SU-DHL-6 (cell line): ENCODE measurements at regions not wholly inside any gene's neighbourhood (a gene's known extent, or its start where the extent isn't known, plus 50 kb on each side); places are given as distances from the start of the nearest gene placed in this dataset.

ENCODE experiments used
- H2AFZ ChIP-seq: fragments of 200-600 bp; sonication (generic); 2 replicates; pipeline ENCODE4 v1.6.1; 2014; ENCODE audit warnings: low read depth, mild to moderate bottlenecking, moderate library complexity, mixed read lengths, antibody characterized with exemption, low read length; ENCODE audit not compliant: severe bottlenecking
- H3F3A ChIP-seq: fragments of 200-600 bp; shearing (Covaris generic); 2 replicates; pipeline ENCODE4 v1.6.0; 2016; ENCODE audit warnings: antibody characterized with exemption, mild to moderate bottlenecking; ENCODE audit not compliant: insufficient read depth
- H3K27ac ChIP-seq: fragments of 200-600 bp; sonication (generic); 2 replicates; pipeline ENCODE4 v1.5.1; 2016; ENCODE audit warnings: low read depth, mild to moderate bottlenecking, low read length, moderate library complexity, mixed read lengths
- H3K27me3 ChIP-seq: fragments of 200-600 bp; sonication (generic), shearing (Covaris generic); 2 replicates; pipeline ENCODE4 v1.6.0; 2014; ENCODE audit warnings: mild to moderate bottlenecking, low read length
- H3K36me3 ChIP-seq: fragments of 200-600 bp; sonication (generic); 2 replicates; pipeline ENCODE4 v1.6.1; 2014; ENCODE audit warnings: mild to moderate bottlenecking, low read length, mixed read lengths
- H3K4me2 ChIP-seq: fragments of 300-600, 200-600 bp; shearing (Covaris generic), sonication (generic); 2 replicates; pipeline ENCODE4 v1.6.0; 2014; ENCODE audit warnings: low read length, low read depth, mild to moderate bottlenecking; ENCODE audit not compliant: poor library complexity, severe bottlenecking
- H3K4me3 ChIP-seq: fragments of 200-600 bp; sonication (generic); 2 replicates; pipeline ENCODE4 v1.5.1; 2014; ENCODE audit warnings: antibody characterized with exemption, low read length, mild to moderate bottlenecking, mixed read lengths; ENCODE audit not compliant: insufficient read depth, poor library complexity, severe bottlenecking
- H3K79me2 ChIP-seq: fragments of 200-600 bp; sonication (generic); 2 replicates; pipeline ENCODE4 v1.6.1; 2014; ENCODE audit warnings: mild to moderate bottlenecking, low read length, moderate library complexity; ENCODE audit not compliant: insufficient read depth
- H3K9ac ChIP-seq: fragments of 200-600 bp; sonication (generic); 2 replicates; pipeline ENCODE4 v1.7.0; 2014; ENCODE audit warnings: mild to moderate bottlenecking, low read length
- H3K9me2 ChIP-seq: fragments of 200-600 bp; sonication (generic); replicated peaks from 2 replicates; pipeline ENCODE4 v1.6.1; 2014; ENCODE audit warnings: low read length; ENCODE audit not compliant: insufficient read depth
- H3K9me3 ChIP-seq: fragments of 200-600 bp; sonication (generic); 2 replicates; pipeline ENCODE4 v1.6.1; 2014; ENCODE audit warnings: low read length, mixed read lengths; ENCODE audit not compliant: insufficient read depth
- H4K20me1 ChIP-seq: fragments of 200-600 bp; sonication (generic); 2 replicates; pipeline ENCODE4 v1.6.1; 2014; ENCODE audit warnings: low read depth, mild to moderate bottlenecking, antibody characterized with exemption, low read length, moderate library complexity, mixed read lengths
- CTCF ChIP-seq: fragments of 200-600 bp; sonication (generic); IDR thresholded peaks from one replicate; pipeline ENCODE4 v1.5.1; 2017; ENCODE audit warnings: antibody characterized with exemption, mild to moderate bottlenecking, low read length, moderate library complexity; ENCODE audit not compliant: insufficient read depth, poor library complexity, severe bottlenecking
- EZH2phosphoT487 ChIP-seq: fragments of 200-600 bp; sonication (generic), shearing (Covaris generic); conservative IDR thresholded peaks from 2 replicates; pipeline ENCODE4 v1.6.1; 2018; ENCODE audit warnings: mild to moderate bottlenecking, antibody characterized with exemption, low read length, moderate library complexity, mixed read lengths

GRCh38 chr18:10261344-10262276 is 192.8 kb upstream of the APCDD1 start:
- Histone ChIP-seq H4K20me1 (no peaks in the 10 kb centered on the region), H3K4me2 (no peak overlapping the region), H2AFZ (no peak overlapping the region), H3K36me3 (no peaks in the 10 kb centered on the region), H3K9me3 (no peaks in the 10 kb centered on the region), H3K9me2 (no peaks in the 10 kb centered on the region), H3K9ac (no peak overlapping the region), H3K4me3 (no peak overlapping the region), H3K27ac (no peak overlapping the region; the same call in 1 of the 2 replicates), H3K79me2 (no peaks in the 10 kb centered on the region), H3F3A (no peaks in the 10 kb centered on the region), H3K27me3 (no peaks in the 10 kb centered on the region)
- no peak for TF ChIP-seq CTCF
- no peak for TF ChIP-seq EZH2phosphoT487

GRCh38 chr18:10262566-10262965 is 191.9 kb upstream of the APCDD1 start:
- Histone ChIP-seq H3K9me3 (no peaks in the 10 kb centered on the region), H3K36me3 (no peaks in the 10 kb centered on the region), H2AFZ (no peak overlapping the region), H3K27me3 (no peaks in the 10 kb centered on the region), H3K4me3 (no peak overlapping the region), H3F3A (no peaks in the 10 kb centered on the region), H3K4me2 (no peak overlapping the region), H3K79me2 (no peaks in the 10 kb centered on the region), H3K27ac (peak overlapping the region; percentile 34; the same call in 1 of the 2 replicates), H3K9me2 (no peaks in the 10 kb centered on the region), H3K9ac (no peak overlapping the region), H4K20me1 (no peaks in the 10 kb centered on the region)
- TF ChIP-seq CTCF (no peak), EZH2phosphoT487 (no peak)

DNA sequence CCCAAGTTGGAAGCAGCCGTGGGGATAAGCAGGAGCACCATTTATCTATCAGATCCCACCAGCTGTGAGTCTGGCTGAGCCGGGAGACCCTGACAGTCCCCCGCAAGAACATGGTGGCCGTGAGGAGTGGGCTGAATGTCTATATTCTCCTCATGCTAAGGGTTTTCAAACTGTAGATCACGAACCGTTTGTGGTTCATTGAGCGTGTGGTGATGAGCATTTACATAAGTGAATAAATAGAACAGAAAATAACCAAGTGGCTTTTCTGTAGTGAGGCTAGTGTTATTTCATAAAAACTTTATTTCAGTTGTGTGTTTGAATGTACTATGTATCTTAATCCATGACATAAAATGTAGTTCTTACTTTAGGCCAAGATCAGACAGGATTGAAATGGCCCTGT is 190.2 kb upstream of the APCDD1 start:
- H3K9ac ChIP-seq: no peak overlapping the region
- H3K36me3 ChIP-seq: no peaks in the 10 kb centered on the region
- H3K79me2 ChIP-seq: no peaks in the 10 kb centered on the region
- no peak overlapping the region for H3K4me2 ChIP-seq
- no peaks in the 10 kb centered on the region for H3K27me3 ChIP-seq
- H3K9me2 ChIP-seq: no peaks in the 10 kb centered on the region
- H3K9me3 ChIP-seq: no peaks in the 10 kb centered on the region
- TF ChIP-seq CTCF (no peak), EZH2phosphoT487 (no peak)
- no peaks in the 10 kb centered on the region for H3F3A ChIP-seq
- H3K4me3 ChIP-seq: no peak overlapping the region
- H2AFZ ChIP-seq: no peak overlapping the region
- peak overlapping the region; percentile 54 for H3K27ac ChIP-seq
- H4K20me1 ChIP-seq: no peaks in the 10 kb centered on the region
